GM12892 (cell line): ENCODE measurements at regions not wholly inside any gene's neighbourhood (a gene's known extent, or its start where the extent isn't known, plus 50 kb on each side); places are given as distances from the start of the nearest gene placed in this dataset.

Experiments
- DNase-seq: peaks from one replicate; pipeline ENCODE4 v3.0.0; 2011; ENCODE audit not compliant: insufficient read length
- FAIRE-seq: peaks from 2 replicates; lab custom pipeline; 2011; peaks lifted over from hg19 to GRCh38; lab: Jason Lieb, UNC
- POLR2A ChIP-seq: IDR thresholded peaks from 2 replicates; pipeline ENCODE4 v1.6.1; 2011; ENCODE audit warnings: low read depth, low read length, control low read depth
- POLR2AphosphoS5 ChIP-seq: IDR thresholded peaks from 2 replicates; pipeline ENCODE4 v1.6.1; 2011; ENCODE audit warnings: low read depth, low read length, control low read depth
- TAF1 ChIP-seq: IDR thresholded peaks from 2 replicates; pipeline ENCODE4 v1.6.1; 2011; ENCODE audit warnings: low read depth, mild to moderate bottlenecking, control low read depth, low read length, borderline replicate concordance

- FAIRE-seq (no peak), DNase-seq (no peak)
- TF ChIP-seq POLR2A (no peak), POLR2AphosphoS5 (no peak), TAF1 (no peak)
These were observed 354.3 kb upstream of the NEGR1 start for GRCh38 chr1:72636631-72637030.

- no peak for DNase-seq
- TF ChIP-seq POLR2AphosphoS5 (no peak), TAF1 (no peak), POLR2A (no peak)
- FAIRE-seq, result no peak
These were observed 353.4 kb upstream of the NEGR1 start for GRCh38 chr1:72635719-72636118.

- no peak for FAIRE-seq
- TF ChIP-seq POLR2A, result no peak
- DNase-seq, result no peak
These were observed 352.6 kb upstream of the NEGR1 start for GRCh38 chr1:72634946-72635345.

- TF ChIP-seq POLR2A (no peak), TAF1 (no peak), POLR2AphosphoS5 (no peak)
- FAIRE-seq (no peak), DNase-seq (no peak)
These were observed 349.1 kb upstream of the NEGR1 start for GRCh38 chr1:72631449-72631848.

GRCh38 chr1:72623299-72623708 is 341.0 kb upstream of the NEGR1 start:
- no peak for TF ChIP-seq POLR2AphosphoS5
- no peak for TF ChIP-seq TAF1
- no peak for TF ChIP-seq POLR2A
- FAIRE-seq, result peak; percentile 38
- no peak for DNase-seq

GRCh38 chr1:72620453-72620852 is 338.1 kb upstream of the NEGR1 start:
- TF ChIP-seq POLR2A, result no peak
- TF ChIP-seq TAF1, result no peak
- TF ChIP-seq POLR2AphosphoS5, result no peak
- DNase-seq, result no peak
- no peak for FAIRE-seq

- FAIRE-seq (no peak), DNase-seq (no peak)
- TF ChIP-seq TAF1 (no peak), POLR2AphosphoS5 (no peak), POLR2A (no peak)
These were observed 324.0 kb upstream of the NEGR1 start for GRCh38 chr1:72606216-72606810.

- TF ChIP-seq POLR2A (no peak), POLR2AphosphoS5 (no peak)
- FAIRE-seq, result no peak
These were observed 318.8 kb upstream of the NEGR1 start for GRCh38 chr1:72601035-72601674.

GRCh38 chr1:72586023-72586685 is 303.8 kb upstream of the NEGR1 start:
- DNase-seq, result no peak
- TF ChIP-seq TAF1 (no peak), POLR2A (no peak), POLR2AphosphoS5 (no peak)
- no peak for FAIRE-seq

More at GRCh38 chr1:72601035-72601674, 318.8 kb upstream of the NEGR1 start:
- no peak for DNase-seq

- FAIRE-seq (no peak), DNase-seq (no peak)
- TF ChIP-seq TAF1 (no peak), POLR2AphosphoS5 (no peak), POLR2A (no peak)
These were observed 297.3 kb upstream of the NEGR1 start for GRCh38 chr1:72579629-72580028.

GRCh38 chr1:72570815-72571214 is 288.5 kb upstream of the NEGR1 start:
- DNase-seq (no peak), FAIRE-seq (no peak)
- no peak for TF ChIP-seq POLR2AphosphoS5
- no peak for TF ChIP-seq TAF1
- TF ChIP-seq POLR2A, result no peak

GRCh38 chr1:72568113-72568512 is 285.8 kb upstream of the NEGR1 start:
- DNase-seq, result no peak
- TF ChIP-seq TAF1 (no peak), POLR2AphosphoS5 (no peak), POLR2A (no peak)
- no peak for FAIRE-seq

GRCh38 chr1:72567521-72567920 is 285.2 kb upstream of the NEGR1 start:
- DNase-seq (no peak), FAIRE-seq (no peak)
- TF ChIP-seq TAF1 (no peak), POLR2A (no peak), POLR2AphosphoS5 (no peak)
